HepG2 (cell line): ENCODE measurements at regions not wholly inside any gene's neighbourhood (a gene's known extent, or its start where the extent isn't known, plus 50 kb on each side); places are given as distances from the start of the nearest gene placed in this dataset.

ENCODE experiments used
- ATAC-seq: fragments of 200-7000 bp; cut with Tn5 transposase; 3 replicates; pipeline ENCODE4 v1.9.1; 2020; ENCODE audit warnings: mild to moderate bottlenecking, moderate library complexity
- BruUV-seq: library from RNA; stranded (reverse); fragments of 400-500 nt; replicated peaks from 2 replicates; lab custom pipeline; 2021; lab: Mats Ljungman, UMichigan
- CTCF ChIA-PET: fragments of 300-600 bp; formaldehyde crosslinking; extraction: SDS; loops from one replicate; lab custom pipeline; 2021; ENCODE audit warnings: low total read pairs, inconsistent platforms, low intra/inter-chr PET ratio; lab: Yijun Ruan, JAX
- POLR2A ChIA-PET: fragments of 350-600 bp; sonication (Branson Sonifier 250); formaldehyde crosslinking; loops from one replicate; lab custom pipeline; 2020; ENCODE audit warnings: antibody characterized with exemption, inconsistent platforms; lab: Yijun Ruan, JAX
- DNase-seq: peaks from one replicate; pipeline ENCODE4 v3.0.0-alpha.2; 2015; ENCODE audit warnings: low spot score
- FAIRE-seq: peaks from 3 replicates; lab custom pipeline; 2011; peaks lifted over from hg19 to GRCh38; lab: Jason Lieb, UNC
- H2AFZ ChIP-seq: one replicate; pipeline ENCODE4 v1.6.1; 2011; ENCODE audit warnings: low read length, inconsistent platforms
- H3K27ac ChIP-seq: fragments of 300-600 bp; 3 replicates; pipeline ENCODE4 v1.8.0; 2011; ENCODE audit warnings: mixed run types, mild to moderate bottlenecking, mixed read lengths, low read length, inconsistent platforms; ENCODE audit not compliant: insufficient read depth; ENCODE audit errors: extremely low read length
- H3K27me3 ChIP-seq, 2 experiments: fragments of 200-600 bp in 1 of 2; 2 replicates in 1 of 2; 3 replicates in 1 of 2; pipeline versions ENCODE4 v1.6.0 to v1.8.0; 2011; ENCODE audit warnings: low read length in 2 of 2, mild to moderate bottlenecking in 2 of 2, moderate library complexity in 2 of 2, inconsistent platforms in 1 of 2; ENCODE audit not compliant: insufficient read depth in 2 of 2, control insufficient read depth in 1 of 2
- H3K36me3 ChIP-seq, 2 experiments: fragments of 200-600 bp in 1 of 2; replicated peaks in 1 of 2; 2 replicates in 1 of 2; 3 replicates in 1 of 2; pipeline versions ENCODE4 v1.5.1 to v1.8.0; 2011; ENCODE audit warnings: low read length in 2 of 2, inconsistent platforms in 1 of 2; ENCODE audit not compliant: insufficient read depth in 2 of 2, control insufficient read depth in 1 of 2
- H3K4me1 ChIP-seq: 2 replicates; pipeline ENCODE4 v1.5.1; 2012; ENCODE audit warnings: low read length, inconsistent platforms; ENCODE audit not compliant: insufficient read depth
- H3K4me2 ChIP-seq: 2 replicates; pipeline ENCODE4 v1.6.0; 2011; ENCODE audit warnings: low read depth, low read length, inconsistent platforms
- H3K4me3 ChIP-seq, 3 experiments: fragments of 200-600 bp in 1 of 3; sonication (generic), shearing (Covaris generic) in 1 of 3; replicated peaks in 1 of 3; 2 replicates each; pipeline ENCODE4 v1.5.1; 2011 to 2016; ENCODE audit warnings: low read length in 3 of 3, inconsistent platforms in 2 of 3, low read depth in 2 of 3, mild to moderate bottlenecking in 2 of 3, control low read depth in 1 of 3, mixed read lengths in 1 of 3; ENCODE audit not compliant: insufficient read depth in 1 of 3
- H3K79me2 ChIP-seq: one replicate; pipeline ENCODE4 v1.6.1; 2011; ENCODE audit warnings: low read length, inconsistent platforms; ENCODE audit not compliant: insufficient read depth
- H3K9ac ChIP-seq: 2 replicates; pipeline ENCODE4 v1.6.0; 2011; ENCODE audit warnings: mild to moderate bottlenecking, low read depth, low read length, inconsistent platforms; ENCODE audit not compliant: insufficient read depth
- H3K9me3 ChIP-seq: 2 replicates; pipeline ENCODE4 v1.5.1; 2012; ENCODE audit warnings: mild to moderate bottlenecking, low read length
- H4K20me1 ChIP-seq: 2 replicates; pipeline ENCODE4 v1.6.0; 2011; ENCODE audit warnings: inconsistent platforms, mild to moderate bottlenecking, low read length, moderate library complexity; ENCODE audit not compliant: insufficient read depth
- MAFG ChIP-seq: sonication (generic); formaldehyde crosslinking; IDR thresholded peaks from 2 replicates; pipeline ENCODE4 v1.5.1; 2020; ENCODE audit warnings: mild to moderate bottlenecking, missing genetic modification reagents
- MED8 ChIP-seq: sonication (generic); formaldehyde crosslinking; IDR thresholded peaks from 2 replicates; pipeline ENCODE4 v1.8.1; 2023; ENCODE audit warnings: mild to moderate bottlenecking, missing genetic modification reagents; ENCODE audit not compliant: insufficient replicate concordance
- MIER3 ChIP-seq: IDR thresholded peaks from 2 replicates; pipeline ENCODE4 v1.6.1; 2016; ENCODE audit warnings: missing compliant biosample characterization, borderline replicate concordance
- MTF1 ChIP-seq: sonication (generic); formaldehyde crosslinking; IDR thresholded peaks from 2 replicates; pipeline ENCODE4 v1.5.0; 2020; ENCODE audit warnings: missing genetic modification reagents
- PREB ChIP-seq: sonication (generic); formaldehyde crosslinking; IDR thresholded peaks from 2 replicates; pipeline ENCODE4 v1.4.0; 2020; ENCODE audit warnings: missing genetic modification reagents
- SYNCRIP ChIP-seq: fragments of 200-400 bp; formaldehyde crosslinking; IDR thresholded peaks from 2 replicates; pipeline ENCODE4 v1.6.1; 2018; ENCODE audit warnings: mild to moderate bottlenecking, low read depth, low read length; ENCODE audit not compliant: insufficient read depth
- ZNF407 ChIP-seq: sonication (generic); formaldehyde crosslinking; IDR thresholded peaks from one replicate; pipeline ENCODE4 v1.5.1; 2020; ENCODE audit warnings: mild to moderate bottlenecking, missing genetic modification reagents; ENCODE audit errors: not compliant biosample characterization
- ZNF569 ChIP-seq: sonication (generic); formaldehyde crosslinking; IDR thresholded peaks from 2 replicates; pipeline ENCODE4 v1.5.0; 2020; ENCODE audit warnings: mild to moderate bottlenecking, missing genetic modification reagents, moderate library complexity, borderline replicate concordance
- ZNF687 ChIP-seq: sonication (generic); formaldehyde crosslinking; IDR thresholded peaks from 2 replicates; pipeline ENCODE4 v1.5.1; 2020; ENCODE audit warnings: mild to moderate bottlenecking, missing genetic modification reagents, moderate library complexity
- ZNF788 ChIP-seq: sonication (generic); formaldehyde crosslinking; IDR thresholded peaks from 2 replicates; pipeline ENCODE4 v1.5.0; 2020; ENCODE audit warnings: mild to moderate bottlenecking, missing genetic modification reagents, borderline replicate concordance
- WGBS: methylation state at CpG from one replicate; pipeline ENCODE4 v1.1.6; 2017; ENCODE audit warnings: low lambda C conversion rate; 5-methylcytosine and 5-hydroxymethylcytosine counted together
- in situ Hi-C: cut with HindIII; loops from 2 replicates; pipeline ENCODE4 v1.10.0; 2017; ENCODE audit warnings: low pct_unique_long_range_greater_than_20kb; ENCODE audit not compliant: extremely low pct_ligation_motif_present
- intact Hi-C: fragments of 100-400 bp; cut with micrococcal nuclease; formaldehyde crosslinking; loops from one replicate; pipeline ENCODE4 v1.10.0; 2022; ENCODE audit not compliant: unreplicated experiment

GRCh38 chr9:90981726-90982125, 180.1 kb downstream of the SYK start (continued):
- no peak for TF ChIP-seq ZNF407

GRCh38 chr9:90983394-90983793, 181.8 kb downstream of the SYK start:
- H3K79me2 ChIP-seq: no peaks in the 10 kb centered on the region
- DNase-seq: no peak
- no peaks in the 10 kb centered on the region for H3K9me3 ChIP-seq
- no TSS peak for BruUV-seq
- peak; percentile 42; the same call in 1 of the 3 replicates for ATAC-seq
- no peaks in the 10 kb centered on the region for H3K36me3 ChIP-seq
- H3K27ac ChIP-seq: no peak overlapping the region
- ChIA-PET POLR2A (no interaction called here), CTCF (no interaction called here)
- H4K20me1 ChIP-seq: no peaks in the 10 kb centered on the region
- WGBS: 14% methylated on average over 2 of the region's 3 CpGs
- FAIRE-seq: no peak
- in situ Hi-C loops: no loop called here
- no peak overlapping the region for H3K4me2 ChIP-seq
- no peak overlapping the region for H3K4me3 ChIP-seq
- no peaks in the 10 kb centered on the region; a peak in 1 of 5 replicates for H3K27me3 ChIP-seq
- no peak overlapping the region for H3K9ac ChIP-seq
- H2AFZ ChIP-seq: no peak overlapping the region
- intact Hi-C loops: loop anchor here (5.0 kb wide), 1 partner anchor 694 kb away; no protein-coding TSS in a partner anchor
- H3K4me1 ChIP-seq: peaks cover 5% of the 10 kb centered on the region; the same call in 1 of the 2 replicates
- no peak for TF ChIP-seq ZNF788
- TF ChIP-seq MTF1 (CRISPR knock-in tag): no peak
- no peak for TF ChIP-seq MIER3 (CRISPR knock-in tag)
- no peak for TF ChIP-seq PREB (CRISPR knock-in tag)
- no peak for TF ChIP-seq SYNCRIP
- TF ChIP-seq MED8 (CRISPR knock-in tag): no peak
- no peak for TF ChIP-seq ZNF569
- TF ChIP-seq MAFG (CRISPR knock-in tag): no peak
- TF ChIP-seq ZNF687: no peak
